ENCODE measurements at regions not wholly inside any gene's neighbourhood (a gene's known extent, or its start where the extent isn't known, plus 50 kb on each side); places are given as distances from the start of the nearest gene placed in this dataset.
"Not testable (repeated sequence)": the region's sequence is repeated elsewhere in the genome, so short reads cannot be mapped to it uniquely, and the experiment has no call there.

DNA sequence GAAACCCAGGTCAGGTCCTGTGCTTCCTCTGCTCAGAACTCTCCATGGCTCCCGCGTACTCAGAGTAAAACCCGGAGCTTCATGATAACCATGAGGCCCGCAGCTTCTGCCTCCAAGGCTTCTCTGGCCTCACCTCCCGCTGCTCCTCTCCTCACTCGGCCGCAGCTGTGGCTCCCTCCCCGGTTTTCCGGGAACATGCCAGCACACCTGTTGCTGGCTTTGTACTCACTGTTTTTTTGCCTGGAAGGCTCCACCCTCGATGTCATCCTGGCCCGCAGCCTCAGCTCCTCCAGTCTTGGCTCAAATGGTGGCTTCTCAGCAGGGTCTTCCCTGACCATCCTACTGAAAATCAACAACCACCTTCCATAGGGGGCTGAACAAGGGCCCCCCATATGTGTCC is 57.7 kb upstream of the SULF2 start:
- not testable (repeated sequence) for TF ChIP-seq CTCF (conservative IDR thresholded peaks at IDR 0.05); ZFX (IDR thresholded peaks at IDR 0.05)

Data from C4-2B (cell line).